Upper lobe of left lung (tissue), 4 donors: ENCODE measurements at regions not wholly inside any gene's neighbourhood (a gene's known extent, or its start where the extent isn't known, plus 50 kb on each side); places are given as distances from the start of the nearest gene placed in this dataset.

Source experiments
- EP300 ChIP-seq, 4 donors: sonication (generic); formaldehyde crosslinking; IDR thresholded peaks; one replicate each; pipeline ENCODE4 v1.5.1; 2017; ENCODE audit warnings: antibody characterized with exemption in 4 of 4, control low read depth in 2 of 4
- TF ChIP-seq, protein P1 (sequence below), 6 experiments: fragments of 450-650 bp in 4 of 6; fragments of 200-600 bp in 2 of 6; sonication (generic) in 2 of 6; IDR thresholded peaks; one replicate each; pipeline ENCODE4 v1.5.1; 2016 to 2019; ENCODE audit warnings: antibody characterized with exemption in 6 of 6

DNA sequence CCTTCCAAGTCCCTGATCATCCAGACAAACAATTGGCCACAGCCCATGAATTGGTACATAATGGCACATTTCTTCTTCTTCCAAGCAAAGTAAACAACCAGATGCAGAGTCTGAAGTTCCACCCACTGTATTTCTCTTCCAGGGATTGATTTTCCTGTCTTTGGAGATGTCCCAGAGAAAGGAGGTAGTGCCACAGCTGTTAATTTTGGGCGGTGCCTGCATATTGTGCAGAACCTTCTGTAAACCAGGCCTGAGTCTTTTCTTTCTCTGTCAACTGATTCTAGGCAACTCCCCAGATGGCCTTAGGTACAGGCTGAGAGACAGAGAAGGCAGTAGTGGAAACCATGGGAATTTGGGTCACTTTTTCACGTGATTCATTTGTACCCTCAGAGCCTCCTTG lies 73.5 kb upstream of the TNIK start:
- TF ChIP-seq, protein P1, sequence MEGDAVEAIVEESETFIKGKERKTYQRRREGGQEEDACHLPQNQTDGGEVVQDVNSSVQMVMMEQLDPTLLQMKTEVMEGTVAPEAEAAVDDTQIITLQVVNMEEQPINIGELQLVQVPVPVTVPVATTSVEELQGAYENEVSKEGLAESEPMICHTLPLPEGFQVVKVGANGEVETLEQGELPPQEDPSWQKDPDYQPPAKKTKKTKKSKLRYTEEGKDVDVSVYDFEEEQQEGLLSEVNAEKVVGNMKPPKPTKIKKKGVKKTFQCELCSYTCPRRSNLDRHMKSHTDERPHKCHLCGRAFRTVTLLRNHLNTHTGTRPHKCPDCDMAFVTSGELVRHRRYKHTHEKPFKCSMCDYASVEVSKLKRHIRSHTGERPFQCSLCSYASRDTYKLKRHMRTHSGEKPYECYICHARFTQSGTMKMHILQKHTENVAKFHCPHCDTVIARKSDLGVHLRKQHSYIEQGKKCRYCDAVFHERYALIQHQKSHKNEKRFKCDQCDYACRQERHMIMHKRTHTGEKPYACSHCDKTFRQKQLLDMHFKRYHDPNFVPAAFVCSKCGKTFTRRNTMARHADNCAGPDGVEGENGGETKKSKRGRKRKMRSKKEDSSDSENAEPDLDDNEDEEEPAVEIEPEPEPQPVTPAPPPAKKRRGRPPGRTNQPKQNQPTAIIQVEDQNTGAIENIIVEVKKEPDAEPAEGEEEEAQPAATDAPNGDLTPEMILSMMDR (IDR thresholded peaks at IDR 0.05), result no peak
- TF ChIP-seq EP300 (IDR thresholded peaks at IDR 0.05), result no peak
